Endothelial cell of umbilical vein (primary cell): ENCODE measurements at regions not wholly inside any gene's neighbourhood (a gene's known extent, or its start where the extent isn't known, plus 50 kb on each side); places are given as distances from the start of the nearest gene placed in this dataset.

Experiments used
- BruUV-seq: library from RNA; stranded (reverse); fragments of 400-500 nt; replicated peaks from 2 replicates; lab custom pipeline; 2021; lab: Mats Ljungman, UMichigan
- CTCF ChIA-PET: fragments of 300-600, 350-600 bp; sonication (Branson Sonifier 250); formaldehyde crosslinking; loops from one replicate; lab custom pipeline; 2021; ENCODE audit warnings: antibody characterized with exemption, inconsistent platforms; lab: Charles Lee
- POLR2A ChIA-PET: fragments of 300-600, 350-600 bp; sonication (Branson Sonifier 250); formaldehyde crosslinking; loops from one replicate; lab custom pipeline; 2021; ENCODE audit warnings: antibody characterized with exemption, inconsistent platforms; lab: Charles Lee
- DNase-seq: peaks from one replicate; pipeline ENCODE4 v3.0.0-alpha.2; 2011; ENCODE audit warnings: low read depth, low spot score
- FAIRE-seq: peaks from 2 replicates; lab custom pipeline; 2011; peaks lifted over from hg19 to GRCh38; lab: Jason Lieb, UNC
- H2AFZ ChIP-seq: 2 replicates; pipeline ENCODE4 v1.6.0; 2012; ENCODE audit warnings: low read depth, low read length, control low read depth, inconsistent platforms
- H3K27ac ChIP-seq: 2 replicates; pipeline ENCODE4 v1.5.1; 2011; ENCODE audit warnings: low read depth, mild to moderate bottlenecking, control low read depth, low read length, moderate library complexity; ENCODE audit not compliant: insufficient read depth
- H3K27me3 ChIP-seq, 2 experiments: 2 replicates each; pipeline versions ENCODE4 v1.6.0 to v1.6.1; 2011; ENCODE audit warnings: low read length in 2 of 2, mixed read lengths in 1 of 2; ENCODE audit not compliant: control insufficient read depth in 2 of 2, insufficient read depth in 2 of 2
- H3K36me3 ChIP-seq, 2 experiments: 2 replicates in 1 of 2; 3 replicates in 1 of 2; pipeline ENCODE4 v1.5.1; 2011; ENCODE audit warnings: low read length in 2 of 2, mild to moderate bottlenecking in 1 of 2, moderate library complexity in 1 of 2; ENCODE audit not compliant: control insufficient read depth in 2 of 2, insufficient read depth in 2 of 2; ENCODE audit errors: extremely low read depth in 1 of 2
- H3K4me1 ChIP-seq: 3 replicates; pipeline ENCODE4 v1.5.1; 2011; ENCODE audit warnings: mild to moderate bottlenecking, low read length; ENCODE audit not compliant: control insufficient read depth, insufficient read depth; ENCODE audit errors: extremely low read depth
- H3K4me2 ChIP-seq: 2 replicates; pipeline ENCODE4 v1.6.1; 2011; ENCODE audit warnings: low read length, control low read depth, mixed read lengths; ENCODE audit not compliant: insufficient read depth
- H3K4me3 ChIP-seq, 3 experiments: fragments of 200-600 bp in 1 of 3; sonication (generic), shearing (Covaris generic) in 1 of 3; replicated peaks in 1 of 3; 2 replicates each; pipeline ENCODE4 v1.5.1; 2011 to 2016; ENCODE audit warnings: control low read depth in 3 of 3, low read length in 3 of 3, mild to moderate bottlenecking in 2 of 3, inconsistent platforms in 1 of 3, low read depth in 1 of 3, moderate library complexity in 1 of 3; ENCODE audit not compliant: insufficient read depth in 1 of 3
- H3K79me2 ChIP-seq: 2 replicates; pipeline ENCODE4 v1.6.0; 2012; ENCODE audit warnings: low read length, inconsistent platforms; ENCODE audit not compliant: control insufficient read depth, insufficient read depth
- H3K9ac ChIP-seq: replicated peaks from 2 replicates; pipeline ENCODE3; 2011; ENCODE audit warnings: low read length, control low read depth; ENCODE audit not compliant: insufficient read depth; ENCODE audit errors: extremely low read depth
- H3K9me1 ChIP-seq: replicated peaks from 3 replicates; pipeline ENCODE4 v1.6.0; 2011; ENCODE audit warnings: mild to moderate bottlenecking, low read length; ENCODE audit not compliant: control insufficient read depth, insufficient read depth; ENCODE audit errors: extremely low read depth
- H3K9me3 ChIP-seq: replicated peaks from 2 replicates; pipeline ENCODE4 v1.5.1; 2012; ENCODE audit warnings: low read length, inconsistent platforms; ENCODE audit not compliant: control insufficient read depth, insufficient read depth
- H4K20me1 ChIP-seq: replicated peaks from 2 replicates; pipeline ENCODE3; 2011; ENCODE audit warnings: mild to moderate bottlenecking, low read length; ENCODE audit not compliant: control insufficient read depth, insufficient read depth; ENCODE audit errors: extremely low read depth
- CTCF ChIP-seq, 2 donors: IDR thresholded peaks; 1 replicate in 1 of 2; 2 replicates in 1 of 2; pipeline ENCODE4 v1.5.1; 2011; ENCODE audit warnings: low read length in 2 of 2, mild to moderate bottlenecking in 2 of 2, moderate library complexity in 2 of 2, control low read depth in 1 of 2, inconsistent platforms in 1 of 2, low read depth in 1 of 2; ENCODE audit not compliant: insufficient read depth in 1 of 2; ENCODE audit errors: extremely low read depth in 1 of 2
- EZH2 ChIP-seq: IDR thresholded peaks from 2 replicates; pipeline ENCODE4 v1.6.1; 2012; ENCODE audit warnings: borderline replicate concordance, low read depth, mild to moderate bottlenecking, moderate library complexity, low read length, inconsistent platforms; ENCODE audit not compliant: severe bottlenecking
- FOS ChIP-seq: IDR thresholded peaks from 2 replicates; pipeline ENCODE4 v1.6.1; 2011; ENCODE audit warnings: mild to moderate bottlenecking, low read length, moderate library complexity, borderline replicate concordance; ENCODE audit not compliant: insufficient read depth
- GATA2 ChIP-seq: IDR thresholded peaks from 2 replicates; pipeline ENCODE4 v1.7.0; 2011; ENCODE audit warnings: low read depth, mild to moderate bottlenecking, moderate library complexity, mixed read lengths, low read length; ENCODE audit not compliant: insufficient read length, insufficient read depth
- JUN ChIP-seq: IDR thresholded peaks from 2 replicates; pipeline ENCODE4 v1.6.1; 2011; ENCODE audit warnings: borderline replicate concordance, low read depth; ENCODE audit not compliant: insufficient read length, insufficient read depth
- MAX ChIP-seq: IDR thresholded peaks from 2 replicates; pipeline ENCODE4 v1.6.1; 2011; ENCODE audit not compliant: insufficient read depth, insufficient read length
- MYC ChIP-seq: IDR thresholded peaks from one replicate; pipeline ENCODE4 v1.6.1; 2011; ENCODE audit warnings: mild to moderate bottlenecking, low read depth, low read length
- POLR2A ChIP-seq: IDR thresholded peaks from 2 replicates; pipeline ENCODE4 v1.6.1; 2012; ENCODE audit warnings: low read depth, mild to moderate bottlenecking, control low read depth, low read length
- POLR2AphosphoS5 ChIP-seq: IDR thresholded peaks from 2 replicates; pipeline ENCODE4 v1.6.1; 2012; ENCODE audit warnings: low read depth, mild to moderate bottlenecking, control low read depth, low read length, moderate library complexity; ENCODE audit not compliant: insufficient read depth
- dilution Hi-C: fragments of 300-500 bp; cut with MboI; formaldehyde crosslinking; loops from one replicate; pipeline ENCODE4 v1.15.0; 2019; ENCODE audit warnings: low sequenced_read_pairs; ENCODE audit not compliant: extremely low pct_ligation_motif_present
- intact Hi-C: fragments of 100-400 bp; cut with micrococcal nuclease; formaldehyde crosslinking; loops from one replicate; pipeline ENCODE4 v1.10.0; 2022

GRCh38 chr2:163395602-163396001 is 340.2 kb downstream of the FIGN start:
- intact Hi-C loops: no loop called here
- DNase-seq (no peak), FAIRE-seq (no peak)
- Histone ChIP-seq H3K9ac (no peak overlapping the region), H3K4me2 (no peak overlapping the region), H3K27me3 (no peaks in the 10 kb centered on the region), H3K9me1 (no peaks in the 10 kb centered on the region), H3K9me3 (no peaks in the 10 kb centered on the region), H3K79me2 (no peaks in the 10 kb centered on the region), H4K20me1 (no peaks in the 10 kb centered on the region), H2AFZ (no peak overlapping the region), H3K36me3 (no peaks in the 10 kb centered on the region), H3K4me3 (no peak overlapping the region), H3K4me1 (no peaks in the 10 kb centered on the region), H3K27ac (no peak overlapping the region)
- no peak for TF ChIP-seq CTCF (IDR thresholded peaks at IDR 0.05; ENCODE audit: extremely low read depth in 1 of 2, insufficient read depth in 1 of 2, low read depth in 1 of 2, low read length in 2 of 2)
- no peak for TF ChIP-seq EZH2
- TF ChIP-seq FOS: no peak
- TF ChIP-seq POLR2A: no peak
- no peak for TF ChIP-seq GATA2
- TF ChIP-seq MAX: no peak
- no peak for TF ChIP-seq MYC
- TF ChIP-seq JUN: no peak
- no peak for TF ChIP-seq POLR2AphosphoS5
- CTCF ChIA-PET: interaction anchor here (0.8 kb wide), 1 partner anchor 9 kb away, joined by 3 read pairs; no protein-coding TSS in a partner anchor
- POLR2A ChIA-PET: no interaction called here
- BruUV-seq: no TSS peak
- dilution Hi-C loops: no loop called here
